ENCODE measurements at regions not wholly inside any gene's neighbourhood (a gene's known extent, or its start where the extent isn't known, plus 50 kb on each side); places are given as distances from the start of the nearest gene placed in this dataset.
A peak's percentile ranks its signal among the peaks of the same experiment; 100 is the strongest.

GRCh38 chr20:1808101-1808500 lies 87.1 kb upstream of the SIRPA start:
- Histone ChIP-seq H3K36me3 (ENCODE audit: control insufficient read depth, insufficient read depth, low read length) (no peaks in the 10 kb centered on the region), H3K4me1 (ENCODE audit: control insufficient read depth, insufficient read depth, low read length) (no peaks in the 10 kb centered on the region), H3K27ac (ENCODE audit: low read depth, low read length) (no peak overlapping the region), H3K27me3 (ENCODE audit: control insufficient read depth, insufficient read depth, low read length, poor library complexity, severe bottlenecking) (peaks cover 13% of the 10 kb centered on the region), H3K4me3 (ENCODE audit: low read length) (no peak overlapping the region), H3K9me3 (ENCODE audit: control insufficient read depth, low read length) (no peaks in the 10 kb centered on the region), H3K9ac (ENCODE audit: extremely low read depth, low read length, poor library complexity, severe bottlenecking) (no peak overlapping the region)
- H3K27ac Mint-ChIP-seq = no peak overlapping the region
- H3K9me3 Mint-ChIP-seq = no peaks in the 10 kb centered on the region
- 66 to 71% methylated on average over 6 of the region's 6 CpGs for WGBS, 2 experiments (ENCODE audit: insufficient coverage in 1 of 2, insufficient read length in 1 of 2)
- DNase-seq = peak; percentile 40
- peaks cover 22% of the 10 kb centered on the region for H3K27me3 Mint-ChIP-seq (ENCODE audit: insufficient read depth)
- no peak overlapping the region for H3K4me3 Mint-ChIP-seq
- TF ChIP-seq CTCF (conservative IDR thresholded peaks at IDR 0.05) = no peak
- no peaks in the 10 kb centered on the region for H3K36me3 Mint-ChIP-seq (ENCODE audit: low read depth)
- peaks cover 18% of the 10 kb centered on the region for H3K4me1 Mint-ChIP-seq

- no peaks in the 10 kb centered on the region for H3K36me3 Mint-ChIP-seq (ENCODE audit: low read depth)
- no peak overlapping the region for H3K27ac ChIP-seq (ENCODE audit: low read depth, low read length)
- H3K27me3 ChIP-seq (ENCODE audit: control insufficient read depth, insufficient read depth, low read length, poor library complexity, severe bottlenecking) = peaks cover 20% of the 10 kb centered on the region
- no peaks in the 10 kb centered on the region for H3K9me3 ChIP-seq (ENCODE audit: control insufficient read depth, low read length)
- H3K36me3 ChIP-seq (ENCODE audit: control insufficient read depth, insufficient read depth, low read length) = no peaks in the 10 kb centered on the region
- H3K9ac ChIP-seq (ENCODE audit: extremely low read depth, low read length, poor library complexity, severe bottlenecking) = no peak overlapping the region
- peaks cover 23% of the 10 kb centered on the region for H3K27me3 Mint-ChIP-seq (ENCODE audit: insufficient read depth)
- no peak for TF ChIP-seq CTCF (conservative IDR thresholded peaks at IDR 0.05)
- no peak overlapping the region for H3K27ac Mint-ChIP-seq
- no peak overlapping the region for H3K4me3 Mint-ChIP-seq
- H3K9me3 Mint-ChIP-seq = no peaks in the 10 kb centered on the region
- peak; percentile 43 for DNase-seq
- H3K4me1 ChIP-seq (ENCODE audit: control insufficient read depth, insufficient read depth, low read length) = no peaks in the 10 kb centered on the region
- WGBS, 2 experiments (ENCODE audit: insufficient coverage in 1 of 2, insufficient read length in 1 of 2) = 90% methylated on average over 3 to 7 of the region's 7 CpGs
- H3K4me1 Mint-ChIP-seq = peaks cover 18% of the 10 kb centered on the region
- no peak overlapping the region for H3K4me3 ChIP-seq (ENCODE audit: low read length)
These were observed 87.8 kb upstream of the SIRPA start for GRCh38 chr20:1807394-1807793.

GRCh38 chr20:1806456-1806855 lies 88.8 kb upstream of the SIRPA start:
- H3K4me3 ChIP-seq (ENCODE audit: low read length) = no peak overlapping the region
- H3K9ac ChIP-seq (ENCODE audit: extremely low read depth, low read length, poor library complexity, severe bottlenecking) = no peak overlapping the region
- no peak overlapping the region for H3K27ac ChIP-seq (ENCODE audit: low read depth, low read length)
- no peaks in the 10 kb centered on the region for H3K36me3 ChIP-seq (ENCODE audit: control insufficient read depth, insufficient read depth, low read length)
- H3K4me3 Mint-ChIP-seq = no peak overlapping the region
- no peaks in the 10 kb centered on the region for H3K36me3 Mint-ChIP-seq (ENCODE audit: low read depth)
- no peaks in the 10 kb centered on the region for H3K4me1 ChIP-seq (ENCODE audit: control insufficient read depth, insufficient read depth, low read length)
- peaks cover 20% of the 10 kb centered on the region for H3K27me3 ChIP-seq (ENCODE audit: control insufficient read depth, insufficient read depth, low read length, poor library complexity, severe bottlenecking)
- H3K9me3 ChIP-seq (ENCODE audit: control insufficient read depth, low read length) = no peaks in the 10 kb centered on the region
- WGBS, 2 experiments (ENCODE audit: insufficient coverage in 1 of 2, insufficient read length in 1 of 2) = 92 to 94% methylated on average over 6 to 7 of the region's 7 CpGs
- peak; percentile 28 for TF ChIP-seq CTCF (conservative IDR thresholded peaks at IDR 0.05)
- no peak overlapping the region for H3K27ac Mint-ChIP-seq
- H3K27me3 Mint-ChIP-seq (ENCODE audit: insufficient read depth) = peaks cover 25% of the 10 kb centered on the region
- peaks cover 12% of the 10 kb centered on the region for H3K4me1 Mint-ChIP-seq
- DNase-seq = peak; percentile 59
- no peaks in the 10 kb centered on the region for H3K9me3 Mint-ChIP-seq
